ENCODE measurements at regions not wholly inside any gene's neighbourhood (a gene's known extent, or its start where the extent isn't known, plus 50 kb on each side); places are given as distances from the start of the nearest gene placed in this dataset.

GRCh38 chr9:26112724-26113123 is 434.5 kb upstream of the TUSC1 start:
- Histone ChIP-seq H3K4me1 (ENCODE audit: control insufficient read depth in 1 of 2, insufficient read depth in 2 of 2, low read length in 2 of 2) (no peaks in the 10 kb centered on the region), H3K27me3 (ENCODE audit: control insufficient read depth in 1 of 2, insufficient read depth in 2 of 2, low read length in 2 of 2) (no peaks in the 10 kb centered on the region), H3K9me3 (ENCODE audit: control insufficient read depth in 1 of 2, low read length in 2 of 2) (peaks cover 6 to 17% of the 10 kb centered on the region in 2 donors), H3K36me3 (ENCODE audit: control insufficient read depth in 1 of 2, insufficient read depth in 2 of 2, low read length in 2 of 2) (no peaks in the 10 kb centered on the region), H3K27ac (ENCODE audit: low read depth, low read length) (no peak overlapping the region), H3K4me3 (ENCODE audit: low read depth in 1 of 2, low read length in 2 of 2) (no peak overlapping the region), H3K9ac (ENCODE audit: low read depth in 1 of 2, low read length in 2 of 2) (no peak overlapping the region)

GRCh38 chr9:26086396-26086795 is 408.2 kb upstream of the TUSC1 start:
- no peak overlapping the region for H3K27ac ChIP-seq (ENCODE audit: low read depth, low read length)
- no peak overlapping the region for H3K9ac ChIP-seq (ENCODE audit: low read depth in 1 of 2, low read length in 2 of 2)
- peaks cover 0 to 6% of the 10 kb centered on the region in 2 donors for H3K9me3 ChIP-seq (ENCODE audit: control insufficient read depth in 1 of 2, low read length in 2 of 2)
- H3K4me1 ChIP-seq (ENCODE audit: control insufficient read depth in 1 of 2, insufficient read depth in 2 of 2, low read length in 2 of 2): no peaks in the 10 kb centered on the region
- H3K4me3 ChIP-seq (ENCODE audit: low read depth in 1 of 2, low read length in 2 of 2): no peak overlapping the region
- no peaks in the 10 kb centered on the region for H3K36me3 ChIP-seq (ENCODE audit: control insufficient read depth in 1 of 2, insufficient read depth in 2 of 2, low read length in 2 of 2)
- no peaks in the 10 kb centered on the region for H3K27me3 ChIP-seq (ENCODE audit: control insufficient read depth in 1 of 2, insufficient read depth in 2 of 2, low read length in 2 of 2)

GRCh38 chr9:26081847-26082246 is 403.6 kb upstream of the TUSC1 start:
- Histone ChIP-seq H3K4me3 (ENCODE audit: low read depth in 1 of 2, low read length in 2 of 2) (no peak overlapping the region), H3K27ac (ENCODE audit: low read depth, low read length) (no peak overlapping the region), H3K9ac (ENCODE audit: low read depth in 1 of 2, low read length in 2 of 2) (no peak overlapping the region), H3K9me3 (ENCODE audit: control insufficient read depth in 1 of 2, low read length in 2 of 2) (peaks cover 6 to 11% of the 10 kb centered on the region in 2 donors), H3K4me1 (ENCODE audit: control insufficient read depth in 1 of 2, insufficient read depth in 2 of 2, low read length in 2 of 2) (no peaks in the 10 kb centered on the region), H3K36me3 (ENCODE audit: control insufficient read depth in 1 of 2, insufficient read depth in 2 of 2, low read length in 2 of 2) (no peaks in the 10 kb centered on the region), H3K27me3 (ENCODE audit: control insufficient read depth in 1 of 2, insufficient read depth in 2 of 2, low read length in 2 of 2) (no peaks in the 10 kb centered on the region)

GRCh38 chr9:26078706-26079105 is 400.5 kb upstream of the TUSC1 start:
- Histone ChIP-seq H3K9me3 (ENCODE audit: control insufficient read depth in 1 of 2, low read length in 2 of 2) (peaks cover 4 to 11% of the 10 kb centered on the region in 2 donors), H3K27me3 (ENCODE audit: control insufficient read depth in 1 of 2, insufficient read depth in 2 of 2, low read length in 2 of 2) (no peaks in the 10 kb centered on the region), H3K9ac (ENCODE audit: low read depth in 1 of 2, low read length in 2 of 2) (no peak overlapping the region), H3K27ac (ENCODE audit: low read depth, low read length) (no peak overlapping the region), H3K4me3 (ENCODE audit: low read depth in 1 of 2, low read length in 2 of 2) (no peak overlapping the region), H3K4me1 (ENCODE audit: control insufficient read depth in 1 of 2, insufficient read depth in 2 of 2, low read length in 2 of 2) (no peaks in the 10 kb centered on the region), H3K36me3 (ENCODE audit: control insufficient read depth in 1 of 2, insufficient read depth in 2 of 2, low read length in 2 of 2) (no peaks in the 10 kb centered on the region)

GRCh38 chr9:26077860-26078259 is 399.6 kb upstream of the TUSC1 start:
- no peaks in the 10 kb centered on the region for H3K36me3 ChIP-seq (ENCODE audit: control insufficient read depth in 1 of 2, insufficient read depth in 2 of 2, low read length in 2 of 2)
- H3K9me3 ChIP-seq (ENCODE audit: control insufficient read depth in 1 of 2, low read length in 2 of 2): peaks cover 4 to 11% of the 10 kb centered on the region in 2 donors
- no peaks in the 10 kb centered on the region for H3K4me1 ChIP-seq (ENCODE audit: control insufficient read depth in 1 of 2, insufficient read depth in 2 of 2, low read length in 2 of 2)
- H3K27ac ChIP-seq (ENCODE audit: low read depth, low read length): no peak overlapping the region
- H3K9ac ChIP-seq (ENCODE audit: low read depth in 1 of 2, low read length in 2 of 2): no peak overlapping the region
- H3K27me3 ChIP-seq (ENCODE audit: control insufficient read depth in 1 of 2, insufficient read depth in 2 of 2, low read length in 2 of 2): no peaks in the 10 kb centered on the region
- no peak overlapping the region for H3K4me3 ChIP-seq (ENCODE audit: low read depth in 1 of 2, low read length in 2 of 2)

- Histone ChIP-seq H3K9ac (ENCODE audit: low read depth in 1 of 2, low read length in 2 of 2) (no peak overlapping the region), H3K36me3 (ENCODE audit: control insufficient read depth in 1 of 2, insufficient read depth in 2 of 2, low read length in 2 of 2) (no peaks in the 10 kb centered on the region), H3K27me3 (ENCODE audit: control insufficient read depth in 1 of 2, insufficient read depth in 2 of 2, low read length in 2 of 2) (no peaks in the 10 kb centered on the region), H3K4me3 (ENCODE audit: low read depth in 1 of 2, low read length in 2 of 2) (no peak overlapping the region), H3K4me1 (ENCODE audit: control insufficient read depth in 1 of 2, insufficient read depth in 2 of 2, low read length in 2 of 2) (no peaks in the 10 kb centered on the region), H3K9me3 (ENCODE audit: control insufficient read depth in 1 of 2, low read length in 2 of 2) (peaks cover 0 to 2% of the 10 kb centered on the region in 2 donors), H3K27ac (ENCODE audit: low read depth, low read length) (no peak overlapping the region)
Observed at GRCh38 chr9:26067608-26068007, 389.4 kb upstream of the TUSC1 start.

GRCh38 chr9:26066237-26066636 is 388.0 kb upstream of the TUSC1 start:
- Histone ChIP-seq H3K27me3 (ENCODE audit: control insufficient read depth in 1 of 2, insufficient read depth in 2 of 2, low read length in 2 of 2) (no peaks in the 10 kb centered on the region), H3K27ac (ENCODE audit: low read depth, low read length) (no peak overlapping the region)

GRCh38 chr9:26061948-26062575 is 383.8 kb upstream of the TUSC1 start:
- no peak overlapping the region for H3K27ac ChIP-seq (ENCODE audit: low read depth, low read length)
- peaks cover 5 to 8% of the 10 kb centered on the region in 2 donors for H3K9me3 ChIP-seq (ENCODE audit: control insufficient read depth in 1 of 2, low read length in 2 of 2)
- no peaks in the 10 kb centered on the region for H3K27me3 ChIP-seq (ENCODE audit: control insufficient read depth in 1 of 2, insufficient read depth in 2 of 2, low read length in 2 of 2)
- H3K4me1 ChIP-seq (ENCODE audit: control insufficient read depth in 1 of 2, insufficient read depth in 2 of 2, low read length in 2 of 2): no peaks in the 10 kb centered on the region
- no peak overlapping the region for H3K4me3 ChIP-seq (ENCODE audit: low read depth in 1 of 2, low read length in 2 of 2)
- H3K36me3 ChIP-seq (ENCODE audit: control insufficient read depth in 1 of 2, insufficient read depth in 2 of 2, low read length in 2 of 2): no peaks in the 10 kb centered on the region
- no peak overlapping the region for H3K9ac ChIP-seq (ENCODE audit: low read depth in 1 of 2, low read length in 2 of 2)

More at GRCh38 chr9:26066237-26066636, 388.0 kb upstream of the TUSC1 start:
- Histone ChIP-seq H3K4me1 (ENCODE audit: control insufficient read depth in 1 of 2, insufficient read depth in 2 of 2, low read length in 2 of 2) (no peaks in the 10 kb centered on the region), H3K9ac (ENCODE audit: low read depth in 1 of 2, low read length in 2 of 2) (no peak overlapping the region), H3K36me3 (ENCODE audit: control insufficient read depth in 1 of 2, insufficient read depth in 2 of 2, low read length in 2 of 2) (no peaks in the 10 kb centered on the region), H3K9me3 (ENCODE audit: control insufficient read depth in 1 of 2, low read length in 2 of 2) (peaks cover 2 to 5% of the 10 kb centered on the region in 2 donors), H3K4me3 (ENCODE audit: low read depth in 1 of 2, low read length in 2 of 2) (no peak overlapping the region)

GRCh38 chr9:26058111-26058895 is 380.1 kb upstream of the TUSC1 start:
- Histone ChIP-seq H3K9ac (ENCODE audit: low read depth in 1 of 2, low read length in 2 of 2) (no peak overlapping the region), H3K9me3 (ENCODE audit: control insufficient read depth in 1 of 2, low read length in 2 of 2) (peaks cover 5 to 6% of the 10 kb centered on the region in 2 donors), H3K4me1 (ENCODE audit: control insufficient read depth in 1 of 2, insufficient read depth in 2 of 2, low read length in 2 of 2) (no peaks in the 10 kb centered on the region), H3K27me3 (ENCODE audit: control insufficient read depth in 1 of 2, insufficient read depth in 2 of 2, low read length in 2 of 2) (no peaks in the 10 kb centered on the region), H3K4me3 (ENCODE audit: low read depth in 1 of 2, low read length in 2 of 2) (no peak overlapping the region), H3K36me3 (ENCODE audit: control insufficient read depth in 1 of 2, insufficient read depth in 2 of 2, low read length in 2 of 2) (no peaks in the 10 kb centered on the region), H3K27ac (ENCODE audit: low read depth, low read length) (no peak overlapping the region)

- no peaks in the 10 kb centered on the region for H3K27me3 ChIP-seq (ENCODE audit: control insufficient read depth in 1 of 2, insufficient read depth in 2 of 2, low read length in 2 of 2)
- peaks cover 0 to 6% of the 10 kb centered on the region in 2 donors for H3K9me3 ChIP-seq (ENCODE audit: control insufficient read depth in 1 of 2, low read length in 2 of 2)
- H3K4me3 ChIP-seq (ENCODE audit: low read depth in 1 of 2, low read length in 2 of 2): no peak overlapping the region
- no peaks in the 10 kb centered on the region for H3K4me1 ChIP-seq (ENCODE audit: control insufficient read depth in 1 of 2, insufficient read depth in 2 of 2, low read length in 2 of 2)
- no peak overlapping the region for H3K27ac ChIP-seq (ENCODE audit: low read depth, low read length)
- no peak overlapping the region for H3K9ac ChIP-seq (ENCODE audit: low read depth in 1 of 2, low read length in 2 of 2)
- H3K36me3 ChIP-seq (ENCODE audit: control insufficient read depth in 1 of 2, insufficient read depth in 2 of 2, low read length in 2 of 2): no peaks in the 10 kb centered on the region
Observed at GRCh38 chr9:26057050-26057449, 378.8 kb upstream of the TUSC1 start.

Measured in duodenal mucosa (tissue), 2 donors.